H9 (cell line): ENCODE measurements at regions not wholly inside any gene's neighbourhood (a gene's known extent, or its start where the extent isn't known, plus 50 kb on each side); places are given as distances from the start of the nearest gene placed in this dataset.

Source experiments
- DNase-seq: peaks from one replicate; pipeline ENCODE4 v3.0.0-alpha.2; 2017
- H2AFZ ChIP-seq: one replicate; pipeline ENCODE4 v1.6.1; 2013; ENCODE audit warnings: mild to moderate bottlenecking, low read length, control low read depth, moderate library complexity
- H2AK5ac ChIP-seq: 2 replicates; pipeline ENCODE4 v1.6.1; 2013; ENCODE audit warnings: low read length, control low read depth, mixed read lengths; ENCODE audit not compliant: insufficient read length
- H2BK120ac ChIP-seq: one replicate; pipeline ENCODE4 v1.6.1; 2013; ENCODE audit warnings: low read depth, mild to moderate bottlenecking, low read length, control low read depth, inconsistent platforms; ENCODE audit not compliant: poor library complexity, severe bottlenecking
- H2BK12ac ChIP-seq: 2 replicates; pipeline ENCODE4 v1.6.1; 2013; ENCODE audit warnings: low read length, control low read depth, mixed read lengths, low read depth; ENCODE audit not compliant: insufficient read length
- H2BK15ac ChIP-seq: 2 replicates; pipeline ENCODE4 v1.6.1; 2013; ENCODE audit warnings: low read depth, low read length, control low read depth
- H2BK20ac ChIP-seq: one replicate; pipeline ENCODE4 v1.6.1; 2013; ENCODE audit warnings: low read depth, mild to moderate bottlenecking, low read length, control low read depth, inconsistent platforms; ENCODE audit not compliant: poor library complexity, severe bottlenecking
- H2BK5ac ChIP-seq: 2 replicates; pipeline ENCODE4 v1.6.1; 2013; ENCODE audit warnings: low read length, control low read depth, mixed read lengths; ENCODE audit not compliant: insufficient read length
- H3K14ac ChIP-seq: 2 replicates; pipeline ENCODE4 v1.6.1; 2013; ENCODE audit warnings: low read length, control low read depth; ENCODE audit not compliant: insufficient read depth
- H3K18ac ChIP-seq: 2 replicates; pipeline ENCODE4 v1.6.1; 2013; ENCODE audit warnings: low read depth, mild to moderate bottlenecking, mixed read lengths, low read length, control low read depth; ENCODE audit not compliant: insufficient read length
- H3K23ac ChIP-seq: 2 replicates; pipeline ENCODE4 v1.6.1; 2013; ENCODE audit warnings: low read length, control low read depth, mixed read lengths, low read depth; ENCODE audit not compliant: insufficient read length
- H3K23me2 ChIP-seq: 2 replicates; pipeline ENCODE4 v1.6.1; 2013; ENCODE audit warnings: low read depth, mild to moderate bottlenecking, mixed read lengths, low read length, control low read depth; ENCODE audit not compliant: insufficient read length, poor library complexity, severe bottlenecking
- H3K27ac ChIP-seq: 2 replicates; pipeline ENCODE4 v1.5.1; 2013; ENCODE audit warnings: low read length, control low read depth, mixed read lengths, low read depth; ENCODE audit not compliant: insufficient read length
- H3K27me3 ChIP-seq: 2 replicates; pipeline ENCODE4 v1.6.1; 2013; ENCODE audit warnings: low read length, control low read depth, inconsistent platforms; ENCODE audit not compliant: insufficient read depth
- H3K4ac ChIP-seq: 2 replicates; pipeline ENCODE4 v1.6.1; 2013; ENCODE audit warnings: low read depth, mild to moderate bottlenecking, control low read depth, inconsistent platforms, low read length, moderate library complexity
- H3K4me1 ChIP-seq: 2 replicates; pipeline ENCODE4 v1.6.1; 2013; ENCODE audit warnings: low read length, control low read depth, inconsistent platforms; ENCODE audit not compliant: insufficient read depth
- H3K4me2 ChIP-seq: 2 replicates; pipeline ENCODE4 v1.6.1; 2013; ENCODE audit warnings: low read length, control low read depth, mixed read lengths; ENCODE audit not compliant: insufficient read length, insufficient read depth
- H3K56ac ChIP-seq: 2 replicates; pipeline ENCODE4 v1.6.1; 2013; ENCODE audit warnings: low read depth, mild to moderate bottlenecking, mixed read lengths, low read length, control low read depth; ENCODE audit not compliant: insufficient read length
- H3K79me1 ChIP-seq: 2 replicates; pipeline ENCODE4 v1.6.1; 2013; ENCODE audit warnings: low read depth, mild to moderate bottlenecking, moderate library complexity, low read length, control low read depth, inconsistent platforms; ENCODE audit not compliant: insufficient read depth, poor library complexity, severe bottlenecking
- H3K79me2 ChIP-seq: 2 replicates; pipeline ENCODE4 v1.6.1; 2013; ENCODE audit warnings: low read length, control low read depth, inconsistent platforms; ENCODE audit not compliant: insufficient read depth
- H3K9ac ChIP-seq: 2 replicates; pipeline ENCODE4 v1.6.1; 2013; ENCODE audit warnings: low read length, control low read depth, mixed read lengths; ENCODE audit not compliant: insufficient read length; ENCODE audit errors: extremely low read depth
- H3K9me3 ChIP-seq: one replicate; pipeline ENCODE4 v1.6.1; 2013; ENCODE audit warnings: low read depth, low read length, inconsistent platforms; ENCODE audit not compliant: control insufficient read depth
- H3T11ph ChIP-seq: one replicate; pipeline ENCODE4 v1.6.1; 2013; ENCODE audit warnings: mild to moderate bottlenecking, low read length, control low read depth, inconsistent platforms
- H4K20me1 ChIP-seq: one replicate; pipeline ENCODE4 v1.6.1; 2013; ENCODE audit not compliant: control insufficient read depth, insufficient read length, insufficient read depth
- H4K5ac ChIP-seq: 2 replicates; pipeline ENCODE4 v1.6.1; 2013; ENCODE audit warnings: low read depth, mild to moderate bottlenecking, mixed read lengths, low read length, control low read depth; ENCODE audit not compliant: insufficient read length
- H4K8ac ChIP-seq: replicated peaks from 2 replicates; pipeline ENCODE4 v1.6.1; 2013; ENCODE audit warnings: low read length, control low read depth, mixed read lengths, low read depth; ENCODE audit not compliant: insufficient read length
- H4K91ac ChIP-seq: 2 replicates; pipeline ENCODE4 v1.6.1; 2013; ENCODE audit warnings: low read depth, mild to moderate bottlenecking, moderate library complexity, mixed read lengths, low read length, control low read depth; ENCODE audit not compliant: insufficient read length
- H3K27ac Mint-ChIP-seq, 3 experiments: 2 replicates in 2 of 3; 3 replicates in 1 of 3; pipeline ENCODE4 v1.8.0; 2020 to 2021; ENCODE audit warnings: mixed read lengths in 3 of 3, mild to moderate bottlenecking in 1 of 3, moderate library complexity in 1 of 3
- H3K27me3 Mint-ChIP-seq: 2 replicates; pipeline ENCODE4 v1.8.0; 2021; ENCODE audit warnings: low read depth, mild to moderate bottlenecking, moderate library complexity, mixed read lengths
- H3K36me3 Mint-ChIP-seq, 3 experiments: 2 replicates in 2 of 3; 3 replicates in 1 of 3; pipeline ENCODE4 v1.8.0; 2020 to 2021; ENCODE audit warnings: low read depth in 3 of 3, mixed read lengths in 3 of 3; ENCODE audit not compliant: insufficient read depth in 1 of 3
- H3K4me1 Mint-ChIP-seq, 2 experiments: 2 replicates each; pipeline ENCODE4 v1.8.0; 2020; ENCODE audit warnings: mixed read lengths in 2 of 2
- H3K4me3 Mint-ChIP-seq, 2 experiments: 2 replicates in 1 of 2; 3 replicates in 1 of 2; pipeline ENCODE4 v1.8.0; 2020 to 2021; ENCODE audit warnings: mild to moderate bottlenecking in 2 of 2, mixed read lengths in 2 of 2, moderate library complexity in 1 of 2
- H3K9me3 Mint-ChIP-seq, 2 experiments: 2 replicates in 1 of 2; 3 replicates in 1 of 2; pipeline ENCODE4 v1.8.0; 2020; ENCODE audit warnings: mild to moderate bottlenecking in 2 of 2, mixed read lengths in 2 of 2, moderate library complexity in 1 of 2
- WGBS: extraction: QIAGEN DNeasy Blood & Tissue Kit; methylation state at CpG from one replicate; pipeline ENCODE4 v1.1.7; 2013; ENCODE audit warnings: missing lambda C conversion rate, low lambda C conversion rate, mixed read lengths; ENCODE audit not compliant: insufficient read length; ENCODE audit errors: extremely low coverage; 5-methylcytosine and 5-hydroxymethylcytosine counted together
- TF ChIP-seq, protein P1 (sequence below): fragments of 200-600 bp; sonication (generic); conservative IDR thresholded peaks from 3 replicates; pipeline ENCODE4 v1.8.0; 2021; ENCODE audit warnings: antibody characterized with exemption, mild to moderate bottlenecking

DNA sequence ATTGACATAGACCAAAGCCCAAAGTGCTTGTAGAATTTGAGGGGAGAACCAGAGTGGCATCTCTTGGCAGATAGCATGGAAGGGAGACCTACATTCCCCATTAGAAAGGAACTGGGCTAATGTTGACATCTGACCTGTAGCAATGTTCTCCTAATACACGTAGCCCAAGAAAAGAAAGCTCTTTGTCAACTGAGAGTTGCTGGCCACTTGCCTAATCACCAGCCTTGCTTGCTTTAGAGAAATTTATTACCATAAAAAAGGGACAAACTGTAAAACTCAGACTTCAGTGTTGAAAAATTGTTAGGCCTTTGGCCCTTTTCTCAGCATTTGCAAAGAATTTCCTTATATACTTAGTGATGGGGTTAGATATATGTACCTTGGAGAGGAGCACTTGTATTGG, 777.5 kb downstream of the MAFB start:
- Histone ChIP-seq H2BK15ac (no peak overlapping the region), H2AFZ (no peak overlapping the region), H3K56ac (no peak overlapping the region), H2BK20ac (no peak overlapping the region), H3K23me2 (no peaks in the 10 kb centered on the region), H2BK120ac (no peak overlapping the region), H2BK5ac (no peak overlapping the region), H3K4ac (no peak overlapping the region), H3K79me2 (no peaks in the 10 kb centered on the region), H3K4me1 (no peaks in the 10 kb centered on the region), H4K91ac (no peak overlapping the region), H4K5ac (no peak overlapping the region), H3K27ac (no peak overlapping the region), H3K23ac (no peak overlapping the region), H4K20me1 (no peaks in the 10 kb centered on the region), H3K79me1 (no peaks in the 10 kb centered on the region), H3K14ac (no peak overlapping the region), H3K27me3 (no peaks in the 10 kb centered on the region), H3K18ac (no peak overlapping the region), H3K9me3 (no peaks in the 10 kb centered on the region), H2AK5ac (no peak overlapping the region), H4K8ac (no peak overlapping the region), H3K4me2 (no peak overlapping the region), H2BK12ac (no peak overlapping the region), H3K9ac (no peak overlapping the region), H3T11ph (no peak overlapping the region)
- no peak for DNase-seq
- no CpG with 5 or more reads among the region's 1 CpG for WGBS
- TF ChIP-seq, protein P1, sequence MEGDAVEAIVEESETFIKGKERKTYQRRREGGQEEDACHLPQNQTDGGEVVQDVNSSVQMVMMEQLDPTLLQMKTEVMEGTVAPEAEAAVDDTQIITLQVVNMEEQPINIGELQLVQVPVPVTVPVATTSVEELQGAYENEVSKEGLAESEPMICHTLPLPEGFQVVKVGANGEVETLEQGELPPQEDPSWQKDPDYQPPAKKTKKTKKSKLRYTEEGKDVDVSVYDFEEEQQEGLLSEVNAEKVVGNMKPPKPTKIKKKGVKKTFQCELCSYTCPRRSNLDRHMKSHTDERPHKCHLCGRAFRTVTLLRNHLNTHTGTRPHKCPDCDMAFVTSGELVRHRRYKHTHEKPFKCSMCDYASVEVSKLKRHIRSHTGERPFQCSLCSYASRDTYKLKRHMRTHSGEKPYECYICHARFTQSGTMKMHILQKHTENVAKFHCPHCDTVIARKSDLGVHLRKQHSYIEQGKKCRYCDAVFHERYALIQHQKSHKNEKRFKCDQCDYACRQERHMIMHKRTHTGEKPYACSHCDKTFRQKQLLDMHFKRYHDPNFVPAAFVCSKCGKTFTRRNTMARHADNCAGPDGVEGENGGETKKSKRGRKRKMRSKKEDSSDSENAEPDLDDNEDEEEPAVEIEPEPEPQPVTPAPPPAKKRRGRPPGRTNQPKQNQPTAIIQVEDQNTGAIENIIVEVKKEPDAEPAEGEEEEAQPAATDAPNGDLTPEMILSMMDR, result no peak
- Mint-ChIP-seq H3K27ac (no peak overlapping the region), H3K36me3 (no peaks in the 10 kb centered on the region; a peak in 1 of 7 replicates), H3K27me3 (no peaks in the 10 kb centered on the region), H3K4me1 (no peaks in the 10 kb centered on the region), H3K9me3 (no peaks in the 10 kb centered on the region), H3K4me3 (no peak overlapping the region)
